Breast epithelium (tissue), 4 donors: ENCODE measurements at regions not wholly inside any gene's neighbourhood (a gene's known extent, or its start where the extent isn't known, plus 50 kb on each side); places are given as distances from the start of the nearest gene placed in this dataset.
A peak's percentile ranks its signal among the peaks of the same experiment; 100 is the strongest.

Experiments
- DNase-seq, 2 donors: peaks; one replicate each; pipeline ENCODE4 v3.0.0-alpha.2; 2019; ENCODE audit warnings: low spot score in 2 of 2
- H3K27ac ChIP-seq, 2 donors: fragments of 200-600 bp; sonication (generic) in 1 of 2; one replicate each; pipeline ENCODE4 v1.5.1; 2016 to 2019; ENCODE audit warnings: mild to moderate bottlenecking in 1 of 2
- H3K27me3 ChIP-seq, 2 donors: fragments of 200-600 bp; sonication (generic) in 1 of 2; one replicate each; pipeline versions ENCODE4 v1.5.1 to v1.6.0; 2017 to 2019; ENCODE audit warnings: control low read depth in 1 of 2, mild to moderate bottlenecking in 1 of 2
- H3K36me3 ChIP-seq: fragments of 200-600 bp; one replicate; pipeline ENCODE4 v1.5.1; 2019
- H3K4me1 ChIP-seq, 2 donors: fragments of 200-600 bp; sonication (generic); one replicate each; pipeline ENCODE4 v1.5.1; 2016 to 2019; ENCODE audit warnings: control low read depth in 1 of 2
- H3K4me3 ChIP-seq, 3 donors: fragments of 200-600 bp; sonication (generic); 1 replicate in 2 of 3; 2 replicates in 1 of 3; pipeline ENCODE4 v1.5.1; 2016 to 2019; ENCODE audit warnings: mild to moderate bottlenecking in 3 of 3, moderate library complexity in 2 of 3
- H3K9me3 ChIP-seq, 2 donors: fragments of 200-600 bp; sonication (generic) in 1 of 2; one replicate each; pipeline ENCODE4 v1.5.1; 2016 to 2019; ENCODE audit warnings: control low read depth in 1 of 2
- CTCF ChIP-seq, 3 donors: fragments of 450-650 bp; IDR thresholded peaks; one replicate each; pipeline ENCODE4 v1.5.1; 2016 to 2017; ENCODE audit warnings: antibody characterized with exemption in 3 of 3, mild to moderate bottlenecking in 3 of 3, moderate library complexity in 3 of 3
- POLR2A ChIP-seq: fragments of 450-650 bp; IDR thresholded peaks from one replicate; pipeline ENCODE4 v1.6.1; 2016; ENCODE audit warnings: antibody characterized with exemption, mild to moderate bottlenecking, moderate library complexity
- POLR2AphosphoS5 ChIP-seq, 3 donors: sonication (generic); formaldehyde crosslinking; IDR thresholded peaks; one replicate each; pipeline ENCODE4 v1.6.1; 2017; ENCODE audit warnings: antibody characterized with exemption in 3 of 3
- intact Hi-C: fragments of 100-400 bp; cut with DNase I; formaldehyde crosslinking; loops from one replicate; pipeline ENCODE4 v1.15.1; 2023; ENCODE audit warnings: low total_unique reads

GRCh38 chr4:115866364-115866896 lies 753.0 kb upstream of the NDST4 start:
- Histone ChIP-seq H3K27ac (no peak overlapping the region), H3K36me3 (no peaks in the 10 kb centered on the region), H3K4me1 (no peaks in the 10 kb centered on the region), H3K4me3 (no peak overlapping the region), H3K27me3 (no peaks in the 10 kb centered on the region), H3K9me3 (no peaks in the 10 kb centered on the region)
- TF ChIP-seq POLR2A = no peak
- no peak for TF ChIP-seq CTCF (IDR thresholded peaks at IDR 0.05)
- TF ChIP-seq POLR2AphosphoS5 (IDR thresholded peaks at IDR 0.05) = no peak
- intact Hi-C loops = no loop called here
- DNase-seq = no peak

GRCh38 chr4:115865736-115866135 lies 752.3 kb upstream of the NDST4 start:
- Histone ChIP-seq H3K27me3 (no peaks in the 10 kb centered on the region), H3K27ac (no peak overlapping the region), H3K36me3 (no peaks in the 10 kb centered on the region), H3K4me1 (no peaks in the 10 kb centered on the region), H3K4me3 (no peak overlapping the region), H3K9me3 (no peaks in the 10 kb centered on the region)
- TF ChIP-seq POLR2AphosphoS5 (IDR thresholded peaks at IDR 0.05) = no peak
- no peak for TF ChIP-seq POLR2A
- no peak for TF ChIP-seq CTCF (IDR thresholded peaks at IDR 0.05)
- DNase-seq = no peak
- intact Hi-C loops = no loop called here

GRCh38 chr4:115852767-115853091 lies 739.3 kb upstream of the NDST4 start:
- Histone ChIP-seq H3K27ac (no peak overlapping the region), H3K4me1 (no peaks in the 10 kb centered on the region), H3K9me3 (no peaks in the 10 kb centered on the region), H3K36me3 (no peaks in the 10 kb centered on the region), H3K27me3 (no peaks in the 10 kb centered on the region), H3K4me3 (no peak overlapping the region)
- intact Hi-C loops = no loop called here
- DNase-seq = no peak
- TF ChIP-seq POLR2A = no peak
- TF ChIP-seq CTCF (IDR thresholded peaks at IDR 0.05) = peak in 1 of 3 donors; percentile 4

GRCh38 chr4:115851918-115852766 lies 738.7 kb upstream of the NDST4 start:
- no peaks in the 10 kb centered on the region for H3K9me3 ChIP-seq
- H3K27ac ChIP-seq = no peak overlapping the region
- intact Hi-C loops = no loop called here
- no peak for DNase-seq
- no peak overlapping the region for H3K4me3 ChIP-seq
- H3K27me3 ChIP-seq = no peaks in the 10 kb centered on the region
- H3K4me1 ChIP-seq = no peaks in the 10 kb centered on the region
- TF ChIP-seq CTCF (IDR thresholded peaks at IDR 0.05) (peak in 2 of 3 donors; percentile 23 to 34), POLR2A (no peak), POLR2AphosphoS5 (IDR thresholded peaks at IDR 0.05) (no peak)
- H3K36me3 ChIP-seq = no peaks in the 10 kb centered on the region

- Histone ChIP-seq H3K27me3 (no peaks in the 10 kb centered on the region), H3K4me3 (no peak overlapping the region), H3K36me3 (no peaks in the 10 kb centered on the region), H3K9me3 (no peaks in the 10 kb centered on the region), H3K27ac (no peak overlapping the region), H3K4me1 (no peaks in the 10 kb centered on the region)
- TF ChIP-seq CTCF (IDR thresholded peaks at IDR 0.05) = no peak
- no peak for TF ChIP-seq POLR2A
- TF ChIP-seq POLR2AphosphoS5 (IDR thresholded peaks at IDR 0.05) = no peak
- DNase-seq = no peak
- intact Hi-C loops = no loop called here
These were observed 737.5 kb upstream of the NDST4 start for GRCh38 chr4:115850799-115851509.
